Spleen (tissue), 11 donors: ENCODE measurements at regions not wholly inside any gene's neighbourhood (a gene's known extent, or its start where the extent isn't known, plus 50 kb on each side); places are given as distances from the start of the nearest gene placed in this dataset.

Experiments used
- DNase-seq: peaks from one replicate; pipeline ENCODE4 v3.0.0-alpha.2; 2020
- H3K27ac ChIP-seq, 8 donors: fragments of 200-600 bp; sonication (generic) in 7 of 8; 1 replicate in 4 of 8; 2 replicates in 4 of 8; pipeline versions ENCODE4 v1.5.0 to v1.8.0; 2016 to 2021; ENCODE audit warnings: inconsistent platforms in 4 of 8, mild to moderate bottlenecking in 4 of 8, moderate library complexity in 1 of 8
- H3K27me3 ChIP-seq, 7 donors: fragments of 200-600 bp; sonication (generic) in 6 of 7; replicated peaks in 1 of 7; 1 replicate in 4 of 7; 2 replicates in 3 of 7; pipeline versions ENCODE4 v1.5.0 to v1.8.0; 2016 to 2021; ENCODE audit warnings: inconsistent platforms in 3 of 7, mild to moderate bottlenecking in 1 of 7
- H3K36me3 ChIP-seq, 6 donors: fragments of 200-600 bp; sonication (generic) in 5 of 6; 1 replicate in 4 of 6; 2 replicates in 2 of 6; pipeline versions ENCODE4 v1.5.0 to v1.8.0; 2016 to 2021; ENCODE audit warnings: inconsistent platforms in 2 of 6
- H3K4me1 ChIP-seq, 6 donors: fragments of 200-600 bp; sonication (generic) in 5 of 6; 1 replicate in 3 of 6; 2 replicates in 3 of 6; pipeline versions ENCODE4 v1.5.0 to v1.8.0; 2016 to 2021; ENCODE audit warnings: inconsistent platforms in 3 of 6
- H3K4me3 ChIP-seq, 8 donors: fragments of 200-600 bp; sonication (generic) in 7 of 8; 1 replicate in 4 of 8; 2 replicates in 4 of 8; pipeline versions ENCODE4 v1.5.0 to v1.8.0; 2016 to 2021; ENCODE audit warnings: inconsistent platforms in 4 of 8, mild to moderate bottlenecking in 4 of 8, moderate library complexity in 2 of 8
- H3K9me3 ChIP-seq, 8 donors: fragments of 200-600 bp; sonication (generic) in 7 of 8; 1 replicate in 4 of 8; 2 replicates in 4 of 8; pipeline versions ENCODE4 v1.5.0 to v1.8.0; 2016 to 2021; ENCODE audit warnings: inconsistent platforms in 4 of 8
- POLR2A ChIP-seq, 3 donors: fragments of 450-650 bp; IDR thresholded peaks; one replicate each; pipeline ENCODE4 v1.5.1; 2017; ENCODE audit warnings: antibody characterized with exemption in 3 of 3, mild to moderate bottlenecking in 1 of 3
- POLR2AphosphoS5 ChIP-seq, 3 donors: sonication (generic); formaldehyde crosslinking; IDR thresholded peaks; one replicate each; pipeline ENCODE4 v1.5.1; 2017; ENCODE audit warnings: antibody characterized with exemption in 3 of 3
- WGBS, 5 donors: extraction: QIAGEN DNeasy Blood & Tissue Kit in 3 of 5; methylation state at CpG; one replicate each; pipeline versions ENCODE4 v1.1.5 to v1.1.7; 2013 to 2018; 5-methylcytosine and 5-hydroxymethylcytosine counted together
- intact Hi-C: fragments of 100-400 bp; cut with DNase I; formaldehyde crosslinking; loops from one replicate; pipeline ENCODE4 v1.15.0; 2023; ENCODE audit warnings: low total_unique reads
- TF ChIP-seq, protein P1 (sequence below), 11 experiments: fragments of 200-600 bp in 7 of 11; fragments of 450-650 bp in 4 of 11; sonication (generic) in 4 of 11; IDR thresholded peaks in 8 of 11; conservative IDR thresholded peaks in 3 of 11; 1 replicate in 7 of 11; 2 replicates in 4 of 11; pipeline versions ENCODE4 v1.4.0 to v1.8.0; 2016 to 2021; ENCODE audit warnings: antibody characterized with exemption in 11 of 11, inconsistent platforms in 4 of 11, mild to moderate bottlenecking in 1 of 11
- donor health status: healthy with polysubstance abuse.
- donor health status: DM: no; HTN: no; CAD: no; lungs with moderate emphysema.
- donor health status: DM: no; HTN: no; CAD: no.
- donor health status: Bipolar disorder and iron deficiency.
- donor health status: healthy.
- donor health status: DM: no; HTN: no; CAD: no.
- donor health status: DM: yes; HTN: yes; CAD: no.

DNA sequence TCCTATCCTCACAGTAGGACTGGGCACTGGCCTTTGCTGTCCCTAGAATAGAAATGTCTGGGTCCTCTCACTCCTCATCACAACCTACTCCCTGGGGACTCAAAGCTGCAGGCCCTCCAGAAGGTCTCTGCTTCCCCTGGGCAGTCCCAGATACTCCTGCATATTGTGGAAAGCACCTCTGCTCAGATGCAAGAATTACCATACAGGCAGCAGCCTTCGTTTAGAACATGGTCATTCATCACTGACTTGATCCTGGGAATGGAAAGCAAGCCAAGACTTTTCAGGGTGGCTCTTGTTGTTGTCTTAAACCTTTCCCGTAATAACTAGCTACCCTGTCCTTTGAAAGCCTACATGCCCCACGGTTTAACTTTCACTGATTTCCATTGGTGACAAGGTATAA is 53.1 kb upstream of the NPAS2 start:
- intact Hi-C loops = no loop called here
- no peaks in the 10 kb centered on the region for H3K4me1 ChIP-seq
- H3K36me3 ChIP-seq = no peaks in the 10 kb centered on the region
- TF ChIP-seq, protein P1, sequence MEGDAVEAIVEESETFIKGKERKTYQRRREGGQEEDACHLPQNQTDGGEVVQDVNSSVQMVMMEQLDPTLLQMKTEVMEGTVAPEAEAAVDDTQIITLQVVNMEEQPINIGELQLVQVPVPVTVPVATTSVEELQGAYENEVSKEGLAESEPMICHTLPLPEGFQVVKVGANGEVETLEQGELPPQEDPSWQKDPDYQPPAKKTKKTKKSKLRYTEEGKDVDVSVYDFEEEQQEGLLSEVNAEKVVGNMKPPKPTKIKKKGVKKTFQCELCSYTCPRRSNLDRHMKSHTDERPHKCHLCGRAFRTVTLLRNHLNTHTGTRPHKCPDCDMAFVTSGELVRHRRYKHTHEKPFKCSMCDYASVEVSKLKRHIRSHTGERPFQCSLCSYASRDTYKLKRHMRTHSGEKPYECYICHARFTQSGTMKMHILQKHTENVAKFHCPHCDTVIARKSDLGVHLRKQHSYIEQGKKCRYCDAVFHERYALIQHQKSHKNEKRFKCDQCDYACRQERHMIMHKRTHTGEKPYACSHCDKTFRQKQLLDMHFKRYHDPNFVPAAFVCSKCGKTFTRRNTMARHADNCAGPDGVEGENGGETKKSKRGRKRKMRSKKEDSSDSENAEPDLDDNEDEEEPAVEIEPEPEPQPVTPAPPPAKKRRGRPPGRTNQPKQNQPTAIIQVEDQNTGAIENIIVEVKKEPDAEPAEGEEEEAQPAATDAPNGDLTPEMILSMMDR (IDR thresholded peaks at IDR 0.05 in 8 of 11, conservative IDR thresholded peaks at IDR 0.05 in 3 of 11) = no peak
- TF ChIP-seq POLR2A (IDR thresholded peaks at IDR 0.05) (no peak), POLR2AphosphoS5 (IDR thresholded peaks at IDR 0.05) (no peak)
- no peak overlapping the region for H3K4me3 ChIP-seq
- H3K9me3 ChIP-seq = no peaks in the 10 kb centered on the region
- 49 to 83% (median 69%) methylated on average over 3 of the region's 3 CpGs for WGBS, 5 donors
- H3K27ac ChIP-seq = no peak overlapping the region
- DNase-seq = no peak
- H3K27me3 ChIP-seq = peaks cover 0 to 14% (median 0%) of the 10 kb centered on the region in 7 donors

- Histone ChIP-seq H3K36me3 (no peaks in the 10 kb centered on the region), H3K27ac (no peak overlapping the region), H3K4me1 (no peaks in the 10 kb centered on the region), H3K9me3 (no peaks in the 10 kb centered on the region), H3K4me3 (no peak overlapping the region), H3K27me3 (peaks cover 0 to 14% (median 0%) of the 10 kb centered on the region in 7 donors)
- intact Hi-C loops = no loop called here
- DNase-seq = no peak
- TF ChIP-seq, protein P1 (IDR thresholded peaks at IDR 0.05 in 8 of 11, conservative IDR thresholded peaks at IDR 0.05 in 3 of 11) = no peak
- TF ChIP-seq POLR2AphosphoS5 (IDR thresholded peaks at IDR 0.05) (no peak), POLR2A (IDR thresholded peaks at IDR 0.05) (no peak)
- 32 to 51% (median 43%) methylated on average over 1 of the region's 1 CpG for WGBS, 5 donors
Observed at GRCh38 chr2:100767224-100767653, 52.7 kb upstream of the NPAS2 start.

GRCh38 chr2:100767810-100768806 is 51.8 kb upstream of the NPAS2 start:
- no peaks in the 10 kb centered on the region for H3K9me3 ChIP-seq
- peaks cover 0 to 14% (median 0%) of the 10 kb centered on the region in 7 donors for H3K27me3 ChIP-seq
- intact Hi-C loops = no loop called here
- WGBS, 5 donors = 71 to 82% (median 76%) methylated on average over 7 of the region's 7 CpGs
- no peak for TF ChIP-seq POLR2A (IDR thresholded peaks at IDR 0.05)
- no peaks in the 10 kb centered on the region for H3K4me1 ChIP-seq
- no peak overlapping the region for H3K4me3 ChIP-seq
- no peaks in the 10 kb centered on the region for H3K36me3 ChIP-seq
- H3K27ac ChIP-seq = no peak overlapping the region
- no peak for DNase-seq
